T follicular helper cell (primary cell): ENCODE measurements at regions not wholly inside any gene's neighbourhood (a gene's known extent, or its start where the extent isn't known, plus 50 kb on each side); places are given as distances from the start of the nearest gene placed in this dataset.

ENCODE experiments used
- DNase-seq: peaks from one replicate; pipeline ENCODE4 v3.0.0-alpha.2; 2020; ENCODE audit warnings: low read depth

DNA sequence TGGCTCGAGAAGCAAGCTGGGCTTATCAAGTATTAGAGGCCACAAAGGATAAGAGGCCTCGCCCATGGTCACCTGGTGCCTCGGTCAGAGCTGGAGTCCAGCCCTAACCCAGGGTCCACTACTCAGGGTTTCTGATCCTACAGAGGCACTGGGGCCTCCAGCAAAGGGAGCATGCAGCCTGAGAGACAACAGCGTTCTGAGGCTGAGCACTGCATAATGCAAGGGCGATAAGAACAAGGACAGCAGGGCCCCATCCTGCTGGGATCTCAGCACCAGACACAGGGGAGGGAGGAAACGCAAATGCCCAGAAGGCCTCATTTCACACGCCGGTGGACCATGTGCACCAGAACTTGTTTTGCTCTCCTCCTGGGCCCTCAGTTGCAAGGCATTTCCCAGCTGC, 63.0 kb downstream of the C5orf15 start:
- no peak for DNase-seq

DNA sequence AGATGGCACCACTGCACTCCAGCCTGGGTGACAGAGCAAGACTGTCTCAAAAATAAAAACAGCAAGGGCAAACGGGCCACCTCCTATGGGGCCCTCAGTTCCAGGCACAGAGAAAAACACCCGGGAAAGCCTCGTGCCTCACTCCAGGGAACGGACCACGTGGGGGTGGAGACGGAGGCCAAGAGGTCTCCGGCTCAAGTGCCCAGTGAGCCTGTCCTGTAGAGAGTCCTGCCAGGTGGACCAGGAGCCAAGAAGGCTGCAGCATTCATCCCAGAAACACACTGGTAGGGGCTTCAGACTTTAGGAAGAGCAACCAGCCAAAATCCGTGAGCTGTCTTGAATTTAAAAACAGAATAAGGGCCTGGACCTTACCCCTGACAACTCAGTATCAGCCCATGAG, 63.8 kb downstream of the C5orf15 start:
- DNase-seq, result no peak

DNA sequence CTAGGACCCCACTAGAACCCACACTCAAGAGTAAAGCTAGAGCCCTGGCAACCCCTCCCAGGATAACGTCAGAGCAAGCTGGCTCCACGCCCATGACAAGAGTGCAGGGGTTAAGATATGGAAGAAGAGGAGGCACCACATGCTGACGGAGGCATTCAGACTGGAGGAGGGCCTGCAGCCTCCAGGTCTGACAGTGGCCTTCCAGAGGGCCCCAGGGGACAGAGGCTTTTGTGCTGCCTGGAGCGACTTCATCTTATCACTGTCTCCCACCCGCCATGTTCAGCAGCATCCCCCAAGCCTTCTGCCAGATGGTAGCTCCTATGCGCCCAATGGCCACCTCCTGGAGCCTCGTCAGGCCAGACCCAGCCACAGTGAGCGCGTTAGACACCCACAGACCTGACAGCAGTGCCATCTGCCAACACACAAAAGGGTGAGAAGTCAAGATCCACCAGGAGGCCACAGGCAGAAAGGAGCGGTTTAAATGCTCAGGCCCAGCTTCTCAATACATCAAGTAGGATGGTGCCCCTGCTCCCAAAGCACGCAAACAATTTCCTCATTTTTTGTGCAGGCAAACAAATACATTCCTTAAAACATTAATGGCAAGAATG, 65.8 kb downstream of the C5orf15 start:
- no peak for DNase-seq

DNA sequence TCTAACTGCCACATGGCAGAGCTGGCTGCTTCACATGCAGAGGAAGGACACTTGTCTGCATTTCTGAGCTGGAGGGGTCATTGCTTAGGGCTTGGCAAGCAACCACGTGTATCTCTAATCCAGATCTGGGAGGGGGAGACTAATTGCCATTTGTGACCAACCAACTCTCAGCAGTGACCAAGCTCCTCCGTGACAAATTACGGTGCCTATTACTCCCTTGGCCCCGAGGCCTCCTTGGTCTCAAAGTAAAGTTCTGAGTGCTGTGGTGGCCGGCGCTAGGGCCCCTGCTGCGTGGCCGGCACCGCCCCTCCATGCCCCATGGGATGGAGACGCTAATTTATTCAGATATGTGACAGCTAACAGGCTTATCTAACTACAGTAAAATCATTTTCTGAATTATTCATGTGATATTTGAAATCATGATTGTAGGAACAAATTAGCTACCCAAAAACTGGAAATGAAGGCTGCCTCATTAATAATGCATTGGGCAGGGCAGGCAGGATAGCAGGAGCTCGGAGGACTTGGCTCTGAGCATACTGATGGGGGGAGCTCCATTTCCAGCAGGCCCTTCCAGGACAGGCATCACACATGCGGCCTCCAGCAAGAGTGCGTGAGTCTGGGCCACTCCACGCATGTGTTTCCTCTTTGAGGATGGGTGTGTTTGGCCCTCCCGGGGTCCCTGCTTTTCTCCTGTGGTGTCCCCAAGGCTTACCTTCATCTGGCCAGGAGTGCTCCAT, 67.7 kb downstream of the C5orf15 start:
- no peak for DNase-seq

DNA sequence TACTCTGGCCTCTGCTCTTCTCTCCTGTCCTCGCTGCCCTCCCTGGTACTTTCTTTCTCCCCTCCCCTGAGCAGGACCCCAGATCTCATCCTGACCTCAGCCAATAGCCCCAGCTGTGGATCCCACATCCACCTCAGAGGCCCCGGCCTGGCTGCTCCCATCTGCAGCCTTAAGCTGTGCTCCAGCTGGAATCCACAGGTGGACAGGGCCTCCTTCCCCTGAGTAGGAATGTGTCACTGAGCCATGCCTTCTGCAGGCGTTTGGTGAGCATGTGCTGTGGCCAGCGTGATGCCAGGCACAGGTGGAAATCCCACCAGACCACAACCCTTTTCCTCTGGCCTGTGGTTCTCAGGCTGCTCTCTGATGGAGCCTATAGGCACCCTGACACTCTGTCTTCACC, 68.9 kb downstream of the C5orf15 start:
- DNase-seq, result no peak

DNA sequence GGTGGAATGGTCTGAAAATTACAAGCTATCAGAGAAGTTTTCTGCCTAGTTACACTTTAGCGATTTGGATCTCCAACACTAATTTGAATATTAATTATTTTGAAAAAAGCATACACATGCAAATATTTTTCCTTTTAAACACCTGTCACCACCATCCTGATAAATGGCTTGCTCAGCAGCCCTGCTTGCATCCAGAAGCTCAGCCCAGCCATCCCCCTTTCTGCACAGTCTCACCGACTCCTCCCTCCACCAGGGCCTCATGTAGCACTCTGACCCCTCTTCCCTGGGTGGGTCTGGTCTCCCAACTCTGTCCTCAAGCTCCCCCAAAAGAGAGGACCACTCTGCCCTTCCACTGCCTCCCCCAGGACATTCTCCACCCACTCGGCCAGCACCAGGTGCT, 70.0 kb downstream of the C5orf15 start:
- DNase-seq, result no peak

DNA sequence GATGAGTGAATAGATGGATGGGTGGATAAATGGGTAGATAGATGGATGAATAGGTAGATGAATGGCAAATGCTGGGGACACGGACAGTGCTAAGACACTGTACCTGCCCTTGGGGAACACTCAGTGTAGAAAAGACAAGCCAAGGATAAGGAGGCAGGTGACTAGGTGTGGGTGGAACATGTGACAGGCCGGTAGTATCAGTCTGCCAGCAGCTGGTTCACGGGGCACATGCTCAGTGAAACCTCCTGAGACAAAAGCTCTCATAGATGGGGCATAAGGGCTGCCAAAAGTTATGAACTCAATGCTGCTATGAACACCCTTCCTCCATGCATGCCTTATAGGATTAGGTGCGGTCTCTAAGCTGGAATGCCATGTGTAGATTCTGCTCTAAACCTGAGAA, 71.0 kb downstream of the C5orf15 start:
- no peak for DNase-seq

DNA sequence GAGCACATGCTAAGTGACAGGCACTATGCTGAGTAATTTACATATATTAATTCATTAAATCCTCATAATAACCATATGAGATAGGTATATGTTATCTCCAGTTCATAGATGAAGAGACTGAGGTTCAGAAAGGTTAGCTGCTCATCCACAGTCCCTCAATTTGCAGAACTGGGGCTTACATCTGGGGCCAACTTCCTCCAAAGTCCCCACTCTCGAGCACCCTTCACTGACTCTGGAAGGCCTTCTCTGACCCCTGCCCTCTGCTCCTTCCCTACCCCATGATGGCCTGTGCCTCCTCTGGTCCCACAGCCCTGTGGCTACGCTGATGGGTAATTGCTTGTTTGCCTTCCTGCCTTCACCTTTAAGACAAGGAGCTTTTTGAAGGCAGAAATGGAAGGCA, 71.6 kb downstream of the C5orf15 start:
- no peak for DNase-seq

DNA sequence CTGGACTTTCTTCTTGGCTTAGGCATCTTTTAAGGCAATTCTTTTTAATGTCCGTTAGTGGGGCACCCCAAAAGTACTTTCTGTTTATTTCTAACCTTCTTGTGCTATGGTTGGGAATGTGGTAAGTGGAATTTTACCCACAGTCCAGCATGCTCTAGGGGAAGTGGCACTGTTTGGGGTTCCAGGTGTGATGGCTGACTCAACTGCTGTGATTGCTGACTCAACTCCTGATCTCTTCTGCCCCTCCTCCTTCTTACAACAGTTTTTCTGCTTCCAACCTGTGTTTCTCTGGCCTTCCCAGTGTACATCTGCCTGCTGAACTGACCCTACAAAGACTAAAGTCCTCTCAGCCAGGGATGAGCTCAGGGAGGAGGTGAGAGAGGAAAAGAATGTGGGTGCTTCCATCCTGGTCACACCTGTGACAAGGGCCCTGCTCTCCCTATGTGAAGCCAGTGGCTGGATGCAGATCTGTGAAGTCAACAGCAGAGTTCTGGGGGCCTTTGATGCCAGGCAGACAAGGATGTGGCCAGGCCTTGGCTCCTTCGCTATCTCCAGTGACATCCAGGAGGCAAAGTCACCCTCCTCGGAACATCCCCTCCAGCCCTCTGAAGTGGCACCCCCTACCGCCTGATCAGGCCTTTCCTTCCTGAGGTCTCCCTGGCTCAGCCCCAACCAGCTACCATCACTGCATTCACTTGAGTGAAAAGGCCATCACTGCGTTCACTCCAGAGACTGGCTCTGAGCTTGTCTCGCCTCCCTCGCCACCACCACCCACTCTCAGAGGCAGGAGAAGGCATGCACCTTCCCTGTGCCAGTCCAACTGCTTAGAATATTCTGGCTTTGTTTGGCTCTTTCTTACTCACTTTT, 72.2 kb downstream of the C5orf15 start:
- DNase-seq, result no peak

DNA sequence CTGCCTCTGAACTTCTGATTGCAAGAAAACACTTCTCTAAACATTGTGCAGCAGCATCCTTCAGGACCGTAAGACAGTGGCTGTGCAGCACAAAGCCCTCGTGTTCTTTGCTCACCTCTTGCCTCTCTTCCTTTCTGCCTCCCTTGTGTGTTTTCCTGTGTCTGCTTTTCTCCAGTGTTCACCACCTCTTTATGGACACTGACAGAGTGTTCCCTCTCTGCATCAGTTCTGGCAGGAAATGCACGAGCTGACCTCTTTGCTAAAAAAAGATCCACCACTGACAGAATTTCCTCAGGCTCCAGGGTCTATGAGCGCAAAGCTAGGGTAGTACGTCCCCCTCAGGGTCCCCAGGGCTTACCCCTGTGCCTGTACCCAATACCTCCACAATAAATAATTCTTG, 74.3 kb downstream of the C5orf15 start:
- no peak for DNase-seq

DNA sequence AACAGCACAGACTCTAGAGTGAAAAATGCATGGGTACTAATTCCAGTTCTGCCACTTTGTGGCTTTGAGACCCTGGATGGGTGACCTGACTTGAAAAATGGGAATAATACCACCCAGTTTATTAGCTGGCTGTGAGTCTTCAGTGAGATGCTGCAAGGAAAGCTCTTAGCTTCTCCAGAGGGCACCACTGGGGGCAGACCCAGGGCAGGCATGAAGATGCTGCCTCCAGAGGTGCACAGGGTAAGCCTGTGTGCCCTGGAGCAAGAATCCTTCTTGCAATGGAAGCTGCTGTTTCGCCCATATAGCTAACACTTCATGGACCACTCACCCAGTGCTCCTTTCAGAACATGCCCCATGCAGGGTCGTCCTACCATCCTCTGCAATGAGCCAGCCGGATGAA, 75.7 kb downstream of the C5orf15 start:
- no peak for DNase-seq

DNA sequence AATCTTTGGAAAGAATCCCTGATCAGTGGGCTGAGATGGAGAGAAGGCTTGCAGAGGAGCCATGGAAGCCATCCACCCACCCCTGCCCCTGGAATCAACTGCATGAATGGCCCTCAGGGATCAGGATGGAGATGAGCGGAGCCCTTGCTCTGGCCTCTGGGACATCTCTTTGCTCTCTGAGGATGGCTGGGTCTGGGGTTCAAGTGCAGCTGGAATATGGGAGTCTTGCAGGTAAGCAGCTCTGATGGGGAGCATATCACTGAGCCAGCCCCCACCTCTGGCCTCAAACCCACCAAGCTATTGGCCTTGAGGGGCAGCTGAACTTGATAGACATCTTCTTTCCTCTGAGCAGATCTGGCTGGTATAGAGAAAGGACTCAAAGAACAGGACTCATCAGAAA, 76.1 kb downstream of the C5orf15 start:
- no peak for DNase-seq

DNA sequence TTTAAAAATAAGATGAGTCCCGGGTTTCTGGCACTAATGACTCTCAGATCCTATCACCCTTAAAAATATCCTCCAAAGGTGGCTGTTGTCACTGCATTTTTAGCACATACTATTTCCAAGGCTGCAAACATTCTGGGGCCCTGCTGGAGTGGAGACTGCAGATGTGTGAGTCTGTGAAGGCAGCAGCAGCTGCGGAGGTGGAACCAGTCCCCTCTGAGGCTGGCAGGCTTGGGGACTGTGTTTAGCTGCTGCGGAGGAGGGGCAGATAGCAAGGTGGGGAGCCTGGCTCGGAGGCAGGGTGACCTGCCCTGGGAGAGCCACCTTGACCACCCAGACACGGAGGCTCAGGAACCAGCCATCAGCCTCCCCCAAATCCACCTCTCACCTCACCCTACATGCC, 77.0 kb downstream of the C5orf15 start:
- DNase-seq, result no peak

DNA sequence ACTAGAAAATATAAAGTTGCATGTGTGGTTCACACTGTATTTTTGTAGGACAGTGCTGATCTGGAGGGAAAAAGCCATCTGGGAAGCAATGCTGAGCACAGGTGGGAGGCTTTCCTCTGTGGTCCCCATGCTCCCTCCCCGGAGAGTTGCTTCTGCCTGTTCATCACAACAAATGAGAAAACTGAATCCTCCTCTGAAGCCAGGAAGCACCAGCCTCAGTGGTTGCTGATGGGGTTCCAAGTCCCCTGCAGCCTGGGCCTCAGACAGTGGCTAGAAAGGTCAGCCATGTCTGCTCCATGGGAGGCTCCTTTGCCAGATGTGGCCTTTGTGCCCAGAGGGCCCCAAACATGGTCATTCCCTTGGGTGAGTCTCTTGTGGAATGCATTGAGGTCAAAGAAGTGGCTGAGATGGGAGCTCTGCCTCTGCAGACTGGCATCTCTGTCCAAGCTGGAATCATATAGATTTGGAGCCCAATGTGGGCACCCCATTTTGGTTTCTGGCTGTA, 77.6 kb downstream of the C5orf15 start:
- DNase-seq, result no peak

DNA sequence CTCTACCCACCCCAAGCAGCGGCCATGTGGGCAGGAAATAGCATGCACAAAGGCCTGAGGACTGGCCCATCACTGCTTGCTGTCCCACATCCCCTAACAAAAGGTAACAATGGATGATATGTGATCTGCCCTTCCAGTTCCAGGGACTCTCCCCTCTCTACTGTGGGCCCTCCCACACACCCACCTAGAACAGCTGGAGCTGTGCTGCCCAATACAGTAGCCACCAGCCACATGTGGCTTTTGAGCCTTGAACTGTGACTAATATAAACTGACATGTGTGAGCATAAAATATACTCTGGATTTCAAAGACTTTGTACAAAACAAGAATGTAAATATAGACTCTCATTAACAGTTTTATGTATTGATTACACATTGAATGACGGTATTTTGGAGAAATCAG, 78.1 kb downstream of the C5orf15 start:
- DNase-seq, result no peak

DNA sequence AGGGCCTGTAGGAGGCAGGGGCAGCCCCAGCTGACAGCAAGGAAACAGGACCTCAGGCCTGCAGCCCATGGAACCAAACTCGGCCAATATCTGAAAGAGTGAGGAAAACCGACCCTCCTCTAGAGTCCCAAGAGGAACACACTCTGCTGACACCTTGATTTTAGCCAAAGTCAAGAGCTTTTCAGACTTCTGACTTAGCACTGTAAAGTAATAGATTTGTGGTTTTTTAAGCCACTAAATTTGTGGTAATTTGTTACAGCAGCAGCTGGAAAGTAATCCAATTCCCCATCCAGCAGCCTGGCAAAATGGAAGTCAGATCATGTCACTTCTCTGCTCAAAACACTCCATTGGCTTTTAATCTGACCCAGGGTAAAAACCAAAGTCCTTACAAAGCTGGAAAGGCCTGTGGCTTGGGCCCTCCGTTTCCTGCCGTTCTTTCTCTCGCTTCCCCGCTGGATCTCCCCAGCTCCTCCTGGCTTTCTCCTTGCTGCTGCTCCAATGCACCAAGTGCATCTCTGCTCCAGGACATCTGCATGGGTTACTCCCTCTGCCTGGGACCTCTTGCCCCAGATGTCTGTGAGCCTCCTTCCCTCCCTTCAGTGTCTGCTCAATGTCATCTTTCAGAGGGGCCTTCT, 79.0 kb downstream of the C5orf15 start:
- no peak for DNase-seq

DNA sequence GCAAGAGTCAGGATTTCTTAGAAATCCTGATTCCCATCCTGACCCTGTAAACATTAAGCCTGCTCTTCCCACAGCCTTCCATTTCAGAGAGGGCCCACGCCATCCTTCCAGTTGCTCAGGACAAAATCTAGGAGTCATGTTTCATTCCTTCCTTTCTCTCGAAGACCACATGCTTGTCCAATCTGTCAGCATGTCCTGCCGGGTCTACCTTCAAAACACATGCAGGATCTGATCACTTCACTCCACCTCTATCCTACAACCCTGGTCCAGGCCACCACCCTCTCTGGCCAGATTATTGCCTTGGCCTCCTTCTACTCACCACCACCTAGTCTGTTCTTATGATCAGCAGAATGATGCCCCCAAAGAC, 79.8 kb downstream of the C5orf15 start:
- DNase-seq, result no peak

DNA sequence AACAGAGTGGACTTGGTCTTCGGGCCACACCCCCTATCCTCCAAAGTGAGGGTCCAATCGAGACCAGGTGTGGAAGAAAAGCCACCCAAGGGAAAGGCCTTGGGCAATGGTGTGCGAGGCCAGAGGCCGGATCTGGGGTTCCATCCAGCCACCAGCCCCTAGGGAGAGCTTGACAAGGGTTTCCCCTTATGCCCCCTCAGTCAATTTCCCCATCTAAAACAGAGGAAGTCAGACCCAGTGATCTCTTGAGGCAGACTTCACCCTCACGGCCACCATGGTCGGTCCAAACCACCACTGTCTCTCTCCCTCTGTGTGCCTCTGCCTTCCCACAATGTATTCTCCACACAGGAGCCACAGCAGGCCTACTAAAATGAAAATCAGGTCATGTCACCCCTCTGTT, 82.9 kb downstream of the C5orf15 start:
- DNase-seq, result no peak

DNA sequence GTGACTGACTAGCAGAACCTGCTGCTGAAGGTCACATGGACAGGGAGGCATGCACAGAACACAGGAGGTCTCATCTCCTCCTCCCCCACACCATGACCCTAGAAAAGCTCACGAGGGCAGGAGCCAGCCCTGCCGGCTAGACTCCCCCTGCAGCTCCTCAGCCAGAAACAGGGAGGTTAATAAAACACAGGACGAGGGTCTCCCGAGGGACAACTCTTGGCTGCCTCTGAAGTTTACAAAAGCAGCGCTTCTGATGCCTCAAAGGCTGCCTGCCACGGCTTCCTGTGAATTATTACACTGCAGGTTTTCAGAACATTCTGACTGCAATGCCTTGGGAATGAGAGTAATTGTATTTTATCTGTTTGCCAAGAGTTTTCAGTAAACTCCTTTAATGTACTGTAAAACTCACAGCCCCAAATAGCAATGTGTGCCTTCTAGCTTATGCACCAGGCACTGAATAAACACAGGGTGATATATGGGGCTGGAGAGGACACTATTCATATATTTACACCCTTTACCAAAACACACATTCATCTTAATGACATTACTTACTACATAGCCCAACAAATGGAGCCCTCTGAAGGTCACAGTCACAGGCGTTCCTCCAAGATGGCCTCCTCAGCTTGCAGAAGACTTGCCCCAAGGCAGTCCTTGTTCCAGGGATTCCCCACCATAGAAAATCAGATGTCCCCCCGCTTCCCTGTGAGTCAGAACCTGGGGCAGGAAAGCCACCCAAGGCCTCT, 83.7 kb downstream of the C5orf15 start:
- DNase-seq, result no peak

DNA sequence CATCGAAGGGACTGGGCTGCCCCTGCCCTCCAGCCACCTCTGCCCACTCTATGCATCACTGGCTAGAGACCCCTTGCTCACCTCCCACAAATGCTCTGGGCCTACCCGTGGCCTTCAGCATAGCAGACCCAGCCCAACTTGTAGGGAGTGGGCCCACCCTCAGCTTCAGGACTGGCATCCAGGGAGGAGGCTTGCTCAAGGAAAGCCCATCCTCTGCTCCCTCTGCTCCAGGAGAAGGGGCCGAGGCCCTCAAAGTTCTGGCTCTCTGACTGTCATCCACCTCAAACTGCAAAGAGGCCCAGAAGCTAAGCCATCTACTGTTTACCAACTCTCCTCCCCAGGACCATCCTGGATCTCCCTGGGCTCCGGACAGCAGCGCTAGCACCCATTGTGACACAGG, 84.5 kb downstream of the C5orf15 start:
- DNase-seq, result no peak

DNA sequence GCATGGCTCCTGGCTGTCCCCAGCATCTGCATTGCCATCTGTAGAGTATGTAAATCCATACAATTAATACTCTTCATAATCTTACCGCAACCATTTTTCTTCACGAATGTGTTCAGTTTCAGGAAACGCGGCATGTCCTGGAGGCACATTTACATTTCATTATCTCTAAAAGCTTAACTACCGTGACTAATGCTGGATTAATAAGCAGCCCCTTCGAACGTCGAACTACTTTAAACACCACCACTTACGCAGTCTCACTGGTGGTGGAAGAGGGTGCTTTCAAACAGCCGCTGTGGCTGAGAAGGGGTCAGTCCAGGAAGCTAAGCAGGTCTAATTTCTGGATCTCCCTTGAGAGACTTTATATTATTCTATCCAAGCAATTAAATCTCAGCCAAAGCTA, 85.6 kb downstream of the C5orf15 start:
- DNase-seq, result no peak

DNA sequence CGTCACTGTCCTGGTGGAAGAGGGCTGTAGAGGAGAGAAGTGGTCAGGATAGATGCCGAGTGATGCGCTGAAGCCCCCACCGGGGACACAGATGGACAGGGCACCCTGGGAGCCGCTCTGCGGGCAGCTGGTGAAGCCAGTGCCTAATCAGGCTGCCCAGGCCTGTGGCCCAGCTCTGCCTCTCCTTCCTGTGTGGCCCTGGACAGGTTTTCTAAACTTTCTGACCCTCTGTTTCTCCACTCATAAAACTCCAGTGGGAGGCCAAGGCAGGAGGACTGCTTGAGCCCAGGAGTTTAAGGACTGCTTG, 86.1 kb downstream of the C5orf15 start:
- DNase-seq, result no peak
